Hepatocyte (in vitro differentiated cells): ENCODE measurements at regions not wholly inside any gene's neighbourhood (a gene's known extent, or its start where the extent isn't known, plus 50 kb on each side); places are given as distances from the start of the nearest gene placed in this dataset.

ENCODE experiments used
- DNase-seq: peaks from one replicate; pipeline ENCODE4 v3.0.0-alpha.2; 2016; ENCODE audit warnings: low spot score
- H2AFZ ChIP-seq: fragments of 200-600 bp; sonication (generic); 2 replicates; pipeline ENCODE4 v1.6.0; 2016; ENCODE audit warnings: antibody characterized with exemption, mild to moderate bottlenecking
- H3K27ac ChIP-seq: fragments of 200-600 bp; sonication (generic); 2 replicates; pipeline ENCODE4 v1.5.1; 2016; ENCODE audit warnings: mild to moderate bottlenecking
- H3K27me3 ChIP-seq: fragments of 200-600 bp; sonication (generic); 2 replicates; pipeline ENCODE4 v1.6.1; 2016
- H3K36me3 ChIP-seq: fragments of 200-600 bp; sonication (generic); replicated peaks from 2 replicates; pipeline ENCODE4 v1.5.1; 2016; ENCODE audit warnings: low read depth; ENCODE audit not compliant: insufficient read depth
- H3K4me1 ChIP-seq: fragments of 200-600 bp; sonication (generic); 2 replicates; pipeline ENCODE4 v1.5.1; 2016; ENCODE audit warnings: mild to moderate bottlenecking, moderate library complexity; ENCODE audit not compliant: insufficient read depth
- H3K4me2 ChIP-seq: fragments of 200-600 bp; sonication (generic); 2 replicates; pipeline ENCODE4 v1.6.0; 2016
- H3K4me3 ChIP-seq: fragments of 200-600 bp; sonication (generic); 2 replicates; pipeline ENCODE4 v1.5.1; 2016; ENCODE audit warnings: mild to moderate bottlenecking
- H3K79me2 ChIP-seq: fragments of 200-600 bp; sonication (generic); 2 replicates; pipeline ENCODE4 v1.6.0; 2017; ENCODE audit warnings: mild to moderate bottlenecking
- H3K9me2 ChIP-seq: fragments of 200-600 bp; sonication (generic); replicated peaks from 2 replicates; pipeline ENCODE4 v1.6.0; 2017; ENCODE audit warnings: mild to moderate bottlenecking; ENCODE audit not compliant: insufficient read depth
- H3K9me3 ChIP-seq: fragments of 200-600 bp; sonication (generic); 2 replicates; pipeline ENCODE4 v1.5.1; 2016; ENCODE audit warnings: low read depth, mild to moderate bottlenecking
- H4K20me1 ChIP-seq: fragments of 200-600 bp; sonication (generic); 2 replicates; pipeline ENCODE4 v1.6.0; 2016; ENCODE audit warnings: mild to moderate bottlenecking; ENCODE audit not compliant: insufficient read depth, poor library complexity, severe bottlenecking
- CTCF ChIP-seq: fragments of 200-600 bp; sonication (generic); IDR thresholded peaks from 2 replicates; pipeline ENCODE4 v1.5.1; 2016; ENCODE audit warnings: antibody characterized with exemption, mild to moderate bottlenecking; ENCODE audit not compliant: poor library complexity
- EZH2 ChIP-seq: fragments of 200-600 bp; sonication (generic); IDR thresholded peaks from 2 replicates; pipeline ENCODE4 v1.6.1; 2016; ENCODE audit warnings: antibody characterized with exemption, mild to moderate bottlenecking, borderline replicate concordance
- EZH2phosphoT487 ChIP-seq: fragments of 200-600 bp; sonication (generic); IDR thresholded peaks from one replicate; pipeline ENCODE4 v1.6.1; 2018; ENCODE audit warnings: antibody characterized with exemption, mild to moderate bottlenecking, low read depth, moderate library complexity; ENCODE audit not compliant: unreplicated experiment, severe bottlenecking
- WGBS: methylation state at CpG from one replicate; pipeline ENCODE4 v1.1.6; 2016; ENCODE audit warnings: low lambda C conversion rate; ENCODE audit errors: missing lambda C conversion rate; 5-methylcytosine and 5-hydroxymethylcytosine counted together

GRCh38 chr2:19733390-19733789 is 168.4 kb downstream of the TTC32 start:
- Histone ChIP-seq H3K36me3 (no peaks in the 10 kb centered on the region), H3K4me3 (no peak overlapping the region), H4K20me1 (no peaks in the 10 kb centered on the region), H3K27ac (no peak overlapping the region), H3K9me3 (no peaks in the 10 kb centered on the region), H2AFZ (no peak overlapping the region), H3K9me2 (no peaks in the 10 kb centered on the region), H3K4me2 (no peak overlapping the region), H3K79me2 (no peaks in the 10 kb centered on the region), H3K27me3 (no peaks in the 10 kb centered on the region), H3K4me1 (peaks cover 4% of the 10 kb centered on the region)
- DNase-seq, result no peak
- TF ChIP-seq CTCF, result no peak
- no peak for TF ChIP-seq EZH2
- 70% methylated on average over 4 of the region's 4 CpGs for WGBS

- Histone ChIP-seq H3K79me2 (no peaks in the 10 kb centered on the region), H3K36me3 (no peaks in the 10 kb centered on the region), H3K4me1 (peaks cover 4% of the 10 kb centered on the region), H3K9me3 (no peaks in the 10 kb centered on the region), H2AFZ (no peak overlapping the region), H3K27ac (no peak overlapping the region), H3K4me3 (no peak overlapping the region), H3K9me2 (no peaks in the 10 kb centered on the region), H4K20me1 (no peaks in the 10 kb centered on the region), H3K4me2 (no peak overlapping the region), H3K27me3 (no peaks in the 10 kb centered on the region)
- DNase-seq, result no peak
- 97% methylated on average over 2 of the region's 2 CpGs for WGBS
- TF ChIP-seq CTCF (no peak), EZH2phosphoT487 (no peak), EZH2 (no peak)
These were observed 169.5 kb downstream of the TTC32 start for GRCh38 chr2:19732255-19732654.

GRCh38 chr2:19731515-19731914 is 170.3 kb downstream of the TTC32 start:
- Histone ChIP-seq H3K4me3 (no peak overlapping the region), H3K79me2 (no peaks in the 10 kb centered on the region), H3K9me3 (no peaks in the 10 kb centered on the region), H3K36me3 (no peaks in the 10 kb centered on the region), H3K27me3 (no peaks in the 10 kb centered on the region), H3K27ac (no peak overlapping the region), H4K20me1 (no peaks in the 10 kb centered on the region), H3K4me1 (peaks cover 4% of the 10 kb centered on the region), H2AFZ (no peak overlapping the region), H3K4me2 (no peak overlapping the region), H3K9me2 (no peaks in the 10 kb centered on the region)
- 82% methylated on average over 2 of the region's 2 CpGs for WGBS
- no peak for TF ChIP-seq CTCF
- TF ChIP-seq EZH2, result no peak
- no peak for TF ChIP-seq EZH2phosphoT487
- DNase-seq, result no peak

GRCh38 chr2:19731037-19731436 is 170.7 kb downstream of the TTC32 start:
- TF ChIP-seq EZH2phosphoT487 (no peak), EZH2 (no peak), CTCF (no peak)
- Histone ChIP-seq H3K27me3 (no peaks in the 10 kb centered on the region), H3K4me3 (no peak overlapping the region), H3K9me2 (no peaks in the 10 kb centered on the region), H2AFZ (no peak overlapping the region), H3K4me2 (no peak overlapping the region), H3K9me3 (no peaks in the 10 kb centered on the region), H3K36me3 (no peaks in the 10 kb centered on the region), H3K79me2 (no peaks in the 10 kb centered on the region), H3K27ac (no peak overlapping the region), H4K20me1 (no peaks in the 10 kb centered on the region), H3K4me1 (peaks cover 4% of the 10 kb centered on the region)
- 52% methylated on average over 3 of the region's 3 CpGs for WGBS
- DNase-seq, result no peak
